ENCODE measurements at regions not wholly inside any gene's neighbourhood (a gene's known extent, or its start where the extent isn't known, plus 50 kb on each side); places are given as distances from the start of the nearest gene placed in this dataset.

DNA sequence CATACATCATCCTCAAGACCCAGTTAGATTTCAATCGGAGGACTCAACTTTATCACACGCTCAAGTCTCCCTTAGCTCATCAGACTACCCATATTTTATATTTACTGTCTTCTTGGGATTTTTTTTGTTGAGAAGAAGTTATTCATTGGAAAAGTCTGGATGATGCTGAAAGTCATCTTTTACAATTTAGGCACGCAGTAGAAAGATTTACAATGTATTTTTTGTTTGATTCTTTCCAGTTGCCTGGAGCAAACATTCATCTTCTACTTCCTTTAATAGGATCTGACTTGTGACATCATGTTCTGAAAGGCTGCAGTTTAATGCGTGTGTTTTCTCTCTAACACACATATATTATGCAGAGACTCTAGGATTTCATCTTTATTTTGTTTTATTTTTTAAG, 235.7 kb downstream of the DOK5 start:
- no peaks in the 10 kb centered on the region for H3K36me3 ChIP-seq
- TF ChIP-seq POLR2AphosphoS5 (IDR thresholded peaks at IDR 0.05) (no peak), EP300 (IDR thresholded peaks at IDR 0.05) (no peak), POLR2A (IDR thresholded peaks at IDR 0.05) (no peak)
- H3K4me3 ChIP-seq: no peak overlapping the region
- no peaks in the 10 kb centered on the region for H3K4me1 ChIP-seq
- no peak overlapping the region for H3K27ac ChIP-seq
- no peak for DNase-seq
- WGBS, 2 donors: 75 to 80% methylated on average over 4 of the region's 4 CpGs
- H3K9me3 ChIP-seq: no peaks in the 10 kb centered on the region
- H3K27me3 ChIP-seq: no peaks in the 10 kb centered on the region
- ATAC-seq (ENCODE audit: low FRiP score in 2 of 2): no peak

DNA sequence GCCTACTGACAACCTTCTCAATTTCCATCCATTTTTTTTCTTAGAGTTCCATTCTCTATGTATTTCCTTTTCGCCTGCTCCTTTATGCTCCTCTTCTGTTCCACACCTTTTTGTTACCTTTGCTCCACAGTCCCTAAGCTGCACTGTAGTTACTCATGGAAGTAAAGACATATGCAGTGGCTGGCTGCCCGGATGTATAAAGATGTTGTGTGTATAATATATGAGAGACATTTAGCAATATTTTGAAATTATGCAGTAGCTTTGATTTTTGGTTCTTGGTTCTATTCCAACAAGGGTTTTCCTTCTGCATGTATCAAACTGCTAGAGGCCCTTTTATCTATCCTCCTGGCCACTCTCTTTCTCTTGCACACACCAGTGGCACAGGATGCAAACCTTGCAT, 234.9 kb downstream of the DOK5 start:
- H3K9me3 ChIP-seq: no peaks in the 10 kb centered on the region
- DNase-seq (no peak), ATAC-seq (ENCODE audit: low FRiP score in 2 of 2) (no peak)
- no peak overlapping the region for H3K27ac ChIP-seq
- H3K4me3 ChIP-seq: no peak overlapping the region
- H3K4me1 ChIP-seq: no peaks in the 10 kb centered on the region
- no peaks in the 10 kb centered on the region for H3K27me3 ChIP-seq
- 76 to 90% methylated on average over 2 of the region's 2 CpGs for WGBS, 2 donors
- TF ChIP-seq POLR2A (IDR thresholded peaks at IDR 0.05) (no peak), POLR2AphosphoS5 (IDR thresholded peaks at IDR 0.05) (no peak), CTCF (IDR thresholded peaks at IDR 0.05) (no peak), EP300 (IDR thresholded peaks at IDR 0.05) (no peak)
- no peaks in the 10 kb centered on the region for H3K36me3 ChIP-seq

GRCh38 chr20:54708229-54708628, 232.8 kb downstream of the DOK5 start:
- TF ChIP-seq EP300 (IDR thresholded peaks at IDR 0.05): no peak
- TF ChIP-seq CTCF (IDR thresholded peaks at IDR 0.05): no peak
- TF ChIP-seq POLR2A (IDR thresholded peaks at IDR 0.05): no peak
- no peak for TF ChIP-seq POLR2AphosphoS5 (IDR thresholded peaks at IDR 0.05)
- Histone ChIP-seq H3K4me3 (no peak overlapping the region), H3K27me3 (no peaks in the 10 kb centered on the region), H3K9me3 (no peaks in the 10 kb centered on the region), H3K27ac (no peak overlapping the region), H3K36me3 (no peaks in the 10 kb centered on the region), H3K4me1 (no peaks in the 10 kb centered on the region)
- ATAC-seq (ENCODE audit: low FRiP score in 2 of 2): no peak
- no peak for DNase-seq

DNA sequence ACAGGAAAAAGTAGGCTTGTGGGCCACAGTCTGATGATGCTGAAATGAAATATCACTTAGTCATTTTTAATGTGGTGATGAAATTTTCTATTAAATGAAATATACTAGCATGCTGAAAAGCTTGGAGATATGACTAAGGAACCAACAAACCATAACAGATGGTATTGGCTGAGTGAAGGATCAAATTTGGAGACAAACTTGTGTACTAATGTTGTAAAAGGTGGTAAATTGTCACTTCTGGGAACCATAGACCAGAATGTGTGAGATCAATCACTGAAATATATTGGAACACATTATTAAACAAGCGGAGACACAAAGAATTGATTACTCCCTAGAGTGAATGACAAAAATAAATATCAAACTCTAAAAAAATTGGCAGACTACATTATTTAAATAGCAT, 232.4 kb downstream of the DOK5 start:
- Histone ChIP-seq H3K27ac (no peak overlapping the region), H3K4me1 (no peaks in the 10 kb centered on the region), H3K27me3 (no peaks in the 10 kb centered on the region), H3K4me3 (no peak overlapping the region), H3K9me3 (no peaks in the 10 kb centered on the region), H3K36me3 (no peaks in the 10 kb centered on the region)
- TF ChIP-seq POLR2AphosphoS5 (IDR thresholded peaks at IDR 0.05) (no peak), POLR2A (IDR thresholded peaks at IDR 0.05) (no peak), CTCF (IDR thresholded peaks at IDR 0.05) (no peak), EP300 (IDR thresholded peaks at IDR 0.05) (no peak)
- WGBS, 2 donors: 44 to 100% methylated on average over 1 of the region's 1 CpG
- ATAC-seq (ENCODE audit: low FRiP score in 2 of 2): no peak
- DNase-seq: no peak

DNA sequence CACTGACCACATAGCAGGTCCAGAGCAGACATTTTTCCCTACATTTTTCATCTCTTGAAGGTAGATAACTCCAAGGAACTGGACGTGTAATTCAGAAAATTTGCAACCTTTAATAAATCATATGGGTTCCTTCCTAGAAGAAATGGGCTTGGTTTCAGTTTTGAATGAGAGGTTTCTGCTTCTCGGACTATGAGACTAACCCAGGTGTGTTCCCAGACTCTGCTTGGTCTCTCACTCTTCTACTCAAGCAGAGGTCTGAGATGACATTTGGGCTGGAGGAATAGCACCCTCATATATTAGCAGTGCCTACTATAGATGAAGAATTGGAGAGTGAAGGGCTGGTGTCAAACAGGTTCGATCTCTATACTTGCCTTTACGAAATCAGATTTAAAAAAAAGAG, 231.2 kb downstream of the DOK5 start:
- 63 to 69% methylated on average over 4 of the region's 4 CpGs for WGBS, 2 donors
- ATAC-seq (ENCODE audit: low FRiP score in 2 of 2): no peak

More for the DNA sequence above, 231.2 kb downstream of the DOK5 start:
- DNase-seq: no peak
- Histone ChIP-seq H3K27me3 (no peaks in the 10 kb centered on the region), H3K9me3 (no peaks in the 10 kb centered on the region), H3K27ac (no peak overlapping the region), H3K36me3 (no peaks in the 10 kb centered on the region), H3K4me3 (no peak overlapping the region), H3K4me1 (no peaks in the 10 kb centered on the region)
- no peak for TF ChIP-seq EP300 (IDR thresholded peaks at IDR 0.05)
- TF ChIP-seq POLR2A (IDR thresholded peaks at IDR 0.05): no peak
- no peak for TF ChIP-seq CTCF (IDR thresholded peaks at IDR 0.05)
- TF ChIP-seq POLR2AphosphoS5 (IDR thresholded peaks at IDR 0.05): no peak
